A673 (cell line): ENCODE measurements at regions not wholly inside any gene's neighbourhood (a gene's known extent, or its start where the extent isn't known, plus 50 kb on each side); places are given as distances from the start of the nearest gene placed in this dataset.

ENCODE experiments used
- BruUV-seq: library from RNA; stranded (reverse); fragments of 400-500 nt; replicated peaks from 2 replicates; lab custom pipeline; 2021; lab: Mats Ljungman, UMichigan
- CTCF ChIA-PET: fragments of 300-600 bp; sonication (Branson Sonifier 250); formaldehyde crosslinking; loops from one replicate; lab custom pipeline; 2022; ENCODE audit warnings: antibody characterized with exemption; lab: Charles Lee
- POLR2A ChIA-PET: fragments of 300-600 bp; sonication (Branson Sonifier 250); formaldehyde crosslinking; loops from one replicate; lab custom pipeline; 2022; ENCODE audit warnings: antibody characterized with exemption; ENCODE audit not compliant: low non-redundant PET; lab: Charles Lee
- DNase-seq: peaks from one replicate; pipeline ENCODE4 v3.0.0-alpha.2; 2015; ENCODE audit warnings: low spot score
- H3K27ac ChIP-seq: fragments of 200-600 bp; sonication (generic); 2 replicates; pipeline ENCODE4 v1.5.1; 2016; ENCODE audit warnings: mixed run types, low read depth, mild to moderate bottlenecking, mixed read lengths, antibody characterized with exemption, low read length; ENCODE audit not compliant: poor library complexity, severe bottlenecking
- H3K27me3 ChIP-seq: fragments of 200-600 bp; sonication (generic); replicated peaks from 2 replicates; pipeline ENCODE4 v1.6.1; 2017; ENCODE audit warnings: mixed run types, low read depth, mild to moderate bottlenecking, mixed read lengths, antibody characterized with exemption, low read length; ENCODE audit not compliant: insufficient read depth, poor library complexity
- H3K36me3 ChIP-seq: fragments of 200-600 bp; sonication (generic); 2 replicates; pipeline ENCODE4 v1.6.1; 2016; ENCODE audit warnings: mixed run types, mild to moderate bottlenecking, mixed read lengths, antibody characterized with exemption, low read length; ENCODE audit not compliant: insufficient read depth, poor library complexity, severe bottlenecking
- H3K4me1 ChIP-seq: fragments of 200-600 bp; sonication (generic); 2 replicates; pipeline ENCODE4 v1.6.1; 2017; ENCODE audit warnings: mixed run types, mild to moderate bottlenecking, mixed read lengths, antibody characterized with exemption, low read length; ENCODE audit not compliant: insufficient read depth, poor library complexity, severe bottlenecking
- H3K4me3 ChIP-seq: fragments of 200-600 bp; sonication (generic); 2 replicates; pipeline ENCODE4 v1.5.1; 2016; ENCODE audit warnings: low read depth, mixed run types, mild to moderate bottlenecking, mixed read lengths, low read length; ENCODE audit not compliant: poor library complexity, severe bottlenecking
- H3K9me3 ChIP-seq: fragments of 200-600 bp; sonication (generic); 2 replicates; pipeline ENCODE4 v1.6.1; 2016; ENCODE audit warnings: mixed run types, low read depth, mild to moderate bottlenecking, mixed read lengths, antibody characterized with exemption, low read length; ENCODE audit not compliant: poor library complexity, severe bottlenecking
- CTCF ChIP-seq: fragments of 300-800, 200-600 bp; sonication (generic); conservative IDR thresholded peaks from 2 replicates; pipeline ENCODE4 v1.5.1; 2017; ENCODE audit warnings: low read depth, mild to moderate bottlenecking, antibody characterized with exemption, low read length, moderate library complexity, mixed read lengths
- EZH2 ChIP-seq: fragments of 200-600 bp; sonication (generic); IDR thresholded peaks from 2 replicates; pipeline ENCODE4 v1.6.1; 2017; ENCODE audit warnings: borderline replicate concordance, low read depth, mild to moderate bottlenecking, mixed read lengths, antibody characterized with exemption, low read length; ENCODE audit not compliant: poor library complexity, severe bottlenecking
- intact Hi-C: fragments of 100-400 bp; cut with micrococcal nuclease; formaldehyde crosslinking; loops from one replicate; pipeline ENCODE4 v1.10.0; 2022; ENCODE audit not compliant: unreplicated experiment

- ChIA-PET CTCF (no interaction called here), POLR2A (no interaction called here)
- intact Hi-C loops = no loop called here
- no peak for TF ChIP-seq CTCF
- TF ChIP-seq EZH2 = no peak
- no peaks in the 10 kb centered on the region for H3K9me3 ChIP-seq
- BruUV-seq = no TSS peak
- no peaks in the 10 kb centered on the region for H3K4me1 ChIP-seq
- peaks cover 28% of the 10 kb centered on the region for H3K27me3 ChIP-seq
- no peak overlapping the region for H3K27ac ChIP-seq
- DNase-seq = no peak
- no peaks in the 10 kb centered on the region for H3K36me3 ChIP-seq
- H3K4me3 ChIP-seq = no peak overlapping the region
Measured at GRCh38 chr22:48342732-48343131, 1484.9 kb downstream of the BRD1 start.

GRCh38 chr22:48342016-48342415 is 1485.7 kb downstream of the BRD1 start:
- Histone ChIP-seq H3K36me3 (no peaks in the 10 kb centered on the region), H3K27me3 (peaks cover 28% of the 10 kb centered on the region), H3K4me3 (no peak overlapping the region), H3K9me3 (no peaks in the 10 kb centered on the region), H3K27ac (no peak overlapping the region), H3K4me1 (no peaks in the 10 kb centered on the region)
- ChIA-PET CTCF (no interaction called here), POLR2A (no interaction called here)
- intact Hi-C loops = no loop called here
- TF ChIP-seq EZH2 (no peak), CTCF (no peak)
- BruUV-seq = no TSS peak
- DNase-seq = no peak

- TF ChIP-seq EZH2 (no peak), CTCF (no peak)
- DNase-seq = no peak
- ChIA-PET POLR2A (no interaction called here), CTCF (no interaction called here)
- Histone ChIP-seq H3K27me3 (peaks cover 22% of the 10 kb centered on the region), H3K36me3 (no peaks in the 10 kb centered on the region), H3K4me1 (no peaks in the 10 kb centered on the region), H3K4me3 (no peak overlapping the region), H3K9me3 (no peaks in the 10 kb centered on the region), H3K27ac (no peak overlapping the region)
- BruUV-seq = no TSS peak
- intact Hi-C loops = no loop called here
Measured at GRCh38 chr22:48340727-48341709, 1486.7 kb downstream of the BRD1 start.
